K562 (cell line): ENCODE measurements at regions not wholly inside any gene's neighbourhood (a gene's known extent, or its start where the extent isn't known, plus 50 kb on each side); places are given as distances from the start of the nearest gene placed in this dataset.

ENCODE experiments used
- ATAC-seq: fragments of 200-7000 bp; cut with Tn5 transposase; 3 replicates; pipeline ENCODE4 v1.9.1; 2020; ENCODE audit warnings: moderate library complexity
- BruUV-seq: library from RNA; stranded (reverse); fragments of 400-500 nt; replicated peaks from 2 replicates; lab custom pipeline; 2021; lab: Mats Ljungman, UMichigan
- CTCF ChIA-PET: fragments of 300-600 bp; formaldehyde crosslinking; extraction: SDS; loops from one replicate; lab custom pipeline; 2021; ENCODE audit warnings: low intra/inter-chr PET ratio; lab: Yijun Ruan, JAX
- POLR2A ChIA-PET: fragments of 300-600, 350-650 bp; sonication (Branson Sonifier 250); formaldehyde crosslinking; extraction: SDS; loops from one replicate; lab custom pipeline; 2021; ENCODE audit warnings: antibody characterized with exemption, inconsistent platforms; lab: Yijun Ruan, JAX
- DNase-seq, 4 experiments: peaks; one replicate each; pipeline versions ENCODE4 v3.0.0 to v3.0.0-alpha.2; 2011 to 2018; ENCODE audit warnings: low spot score in 3 of 4, mixed read lengths in 3 of 4; ENCODE audit errors: extremely low read depth in 1 of 4
- FAIRE-seq: peaks from 2 replicates; lab custom pipeline; 2011; peaks lifted over from hg19 to GRCh38; lab: Jason Lieb, UNC
- H2AFZ ChIP-seq: 2 replicates; pipeline ENCODE4 v1.6.0; 2011; ENCODE audit warnings: low read depth, low read length, control low read depth, inconsistent platforms
- H3K27ac ChIP-seq: fragments of 200-600 bp; 3 replicates; pipeline ENCODE4 v1.8.0; 2011; ENCODE audit warnings: low read depth, mild to moderate bottlenecking, control low read depth, inconsistent platforms, low read length, moderate library complexity, mixed read lengths; ENCODE audit errors: extremely low read depth
- H3K27me3 ChIP-seq, 2 experiments: fragments of 300-600 bp in 1 of 2; 2 replicates in 1 of 2; 3 replicates in 1 of 2; pipeline versions ENCODE4 v1.6.0 to v1.8.0; 2011; ENCODE audit warnings: inconsistent platforms in 2 of 2, low read length in 2 of 2, mild to moderate bottlenecking in 1 of 2, mixed read lengths in 1 of 2, moderate library complexity in 1 of 2; ENCODE audit not compliant: control insufficient read depth in 2 of 2, insufficient read depth in 2 of 2
- H3K36me3 ChIP-seq: fragments of 300-600 bp; 3 replicates; pipeline ENCODE4 v1.8.0; 2011; ENCODE audit warnings: mild to moderate bottlenecking, low read length, inconsistent platforms; ENCODE audit not compliant: control insufficient read depth, insufficient read depth
- H3K4me1 ChIP-seq, 2 experiments: fragments of 200-600 bp in 1 of 2; replicated peaks in 1 of 2; 2 replicates in 1 of 2; 3 replicates in 1 of 2; pipeline versions ENCODE4 v1.5.1 to v1.8.0; 2011; ENCODE audit warnings: inconsistent platforms in 2 of 2, low read length in 2 of 2, mild to moderate bottlenecking in 1 of 2, mixed read lengths in 1 of 2, moderate library complexity in 1 of 2; ENCODE audit not compliant: control insufficient read depth in 2 of 2, insufficient read depth in 2 of 2
- H3K4me2 ChIP-seq: 2 replicates; pipeline ENCODE4 v1.6.1; 2011; ENCODE audit warnings: low read length, control low read depth, inconsistent platforms, mixed read lengths; ENCODE audit not compliant: insufficient read depth
- H3K4me3 ChIP-seq: fragments of 200-600 bp; sonication (generic), shearing (Covaris generic); 2 replicates; pipeline ENCODE4 v1.5.1; 2016; ENCODE audit warnings: control low read depth, inconsistent platforms
- H3K79me2 ChIP-seq: fragments of 200-600 bp; 3 replicates; pipeline ENCODE4 v1.8.0; 2011; ENCODE audit warnings: low read length, inconsistent platforms; ENCODE audit not compliant: control insufficient read depth, insufficient read depth
- H3K9ac ChIP-seq, 2 experiments: 2 replicates each; pipeline versions ENCODE4 v1.6.0 to v1.6.1; 2011; ENCODE audit warnings: low read depth in 2 of 2, low read length in 2 of 2, control low read depth in 1 of 2, inconsistent platforms in 1 of 2, mild to moderate bottlenecking in 1 of 2, mixed read lengths in 1 of 2; ENCODE audit not compliant: insufficient read depth in 1 of 2
- H3K9me1 ChIP-seq: one replicate; pipeline ENCODE4 v1.6.0; 2011; ENCODE audit warnings: inconsistent platforms, mild to moderate bottlenecking, low read length, moderate library complexity; ENCODE audit not compliant: control insufficient read depth, insufficient read depth
- H3K9me3 ChIP-seq: replicated peaks from 2 replicates; pipeline ENCODE4 v1.5.1; 2011; ENCODE audit warnings: low read depth, low read length, inconsistent platforms; ENCODE audit not compliant: control insufficient read depth, insufficient read depth
- H4K20me1 ChIP-seq: replicated peaks from 2 replicates; pipeline ENCODE4 v1.6.1; 2011; ENCODE audit warnings: low read length, inconsistent platforms, mixed read lengths; ENCODE audit not compliant: control insufficient read depth, insufficient read depth
- BCOR ChIP-seq: fragments of 450-650 bp; IDR thresholded peaks from 2 replicates; pipeline ENCODE4 v1.6.1; 2016
- DACH1 ChIP-seq: fragments of 450-650 bp; IDR thresholded peaks from 2 replicates; pipeline ENCODE4 v1.6.1; 2018; ENCODE audit not compliant: partially characterized antibody
- PML ChIP-seq: IDR thresholded peaks from 2 replicates; pipeline ENCODE4 v1.6.1; 2012; ENCODE audit warnings: low read length, inconsistent platforms
- RFX5 ChIP-seq: IDR thresholded peaks from 2 replicates; pipeline ENCODE4 v1.6.1; 2011; ENCODE audit warnings: low read depth, mild to moderate bottlenecking, improper control_type of control experiment, low read length
- TAF9B ChIP-seq: fragments of 450-650 bp; IDR thresholded peaks from 2 replicates; pipeline ENCODE4 v1.6.1; 2018; ENCODE audit warnings: mild to moderate bottlenecking; ENCODE audit not compliant: partially characterized antibody
- TSHZ1 ChIP-seq: fragments of 250-450 bp; sonication (Bioruptor Pico); IDR thresholded peaks from 2 replicates; pipeline ENCODE4 v1.4.0; 2020; ENCODE audit warnings: mild to moderate bottlenecking, moderate library complexity
- ZBED1 ChIP-seq: IDR thresholded peaks from 2 replicates; pipeline ENCODE4 v1.6.1; 2014
- ZBTB40 ChIP-seq, 2 experiments: fragments of 450-650 bp in 1 of 2; sonication (generic) in 1 of 2; formaldehyde crosslinking in 1 of 2; IDR thresholded peaks; 2 replicates each; pipeline versions ENCODE4 v1.7.1 to v1.9.0; 2016 to 2022; ENCODE audit warnings: inconsistent platforms in 1 of 2, mild to moderate bottlenecking in 1 of 2, missing genetic modification reagents in 1 of 2
- ZNF316 ChIP-seq: fragments of 450-650 bp; IDR thresholded peaks from 2 replicates; pipeline ENCODE4 v1.6.1; 2016
- ZNF347 ChIP-seq: fragments of 450-650 bp; formaldehyde crosslinking; IDR thresholded peaks from 2 replicates; pipeline ENCODE4 v1.4.0; 2020; ENCODE audit warnings: low read depth, mild to moderate bottlenecking, moderate library complexity
- WGBS: fragments of 100-300 bp; shearing (Covaris generic); methylation state at CpG from one replicate; pipeline ENCODE4 v1.1.6; 2016; ENCODE audit warnings: low coverage, mixed read lengths; ENCODE audit not compliant: insufficient coverage; ENCODE audit errors: missing lambda C conversion rate; 5-methylcytosine and 5-hydroxymethylcytosine counted together
- in situ Hi-C: fragments of 300-500 bp; cut with MboI; formaldehyde crosslinking; loops from 4 replicates; pipeline ENCODE4 v1.15.0; 2018; ENCODE audit warnings: inconsistent platforms, mixed read lengths
- intact Hi-C: fragments of 100-400 bp; cut with micrococcal nuclease; formaldehyde crosslinking; loops from 2 replicates; pipeline ENCODE4 v1.14.2; 2022

GRCh38 chr2:180110469-180110868 is 103.4 kb upstream of the CWC22 start:
- FAIRE-seq (no peak), ATAC-seq (peak; percentile 52), DNase-seq (peak in 1 of 4 experiments; percentile 44)
- Histone ChIP-seq H3K36me3 (no peaks in the 10 kb centered on the region), H3K4me2 (no peak overlapping the region), H3K9me1 (no peaks in the 10 kb centered on the region), H3K4me1 (no peaks in the 10 kb centered on the region), H2AFZ (no peak overlapping the region), H3K79me2 (no peaks in the 10 kb centered on the region), H3K27ac (no peak overlapping the region), H4K20me1 (no peaks in the 10 kb centered on the region), H3K9me3 (no peaks in the 10 kb centered on the region), H3K4me3 (no peak overlapping the region), H3K9ac (no peak overlapping the region), H3K27me3 (no peaks in the 10 kb centered on the region)
- BruUV-seq = no TSS peak
- in situ Hi-C loops (loop anchor here (25.0 kb wide), 1 partner anchor 952 kb away; no protein-coding TSS in a partner anchor), intact Hi-C loops (no loop called here)
- under 1% methylated on average over 6 of the region's 6 CpGs for WGBS
- POLR2A ChIA-PET = no interaction called here
- CTCF ChIA-PET = no interaction called here
- TF ChIP-seq DACH1 (no peak), ZNF347 (no peak), ZBED1 (no peak), TSHZ1 (CRISPR knock-in tag) (no peak), BCOR (no peak), ZNF316 (no peak), TAF9B (no peak), PML (0 out of 2 replicates have a peak, but pooled peaks have one; percentile 33), ZBTB40 (IDR thresholded peaks at IDR 0.05) (no peak), ZBTB40 (CRISPR knock-in tag; IDR thresholded peaks at IDR 0.05) (no peak), RFX5 (no peak)
